Spinal cord (tissue), 9 donors: ENCODE measurements at regions not wholly inside any gene's neighbourhood (a gene's known extent, or its start where the extent isn't known, plus 50 kb on each side); places are given as distances from the start of the nearest gene placed in this dataset.

Source experiments
- DNase-seq, 6 donors: peaks; one replicate each; pipeline versions ENCODE4 v3.0.0 to v3.0.0-alpha.2; 2013 to 2015; ENCODE audit warnings: low spot score in 6 of 6, low read depth in 4 of 6
- H3K27ac ChIP-seq: one replicate; pipeline ENCODE4 v1.5.1; 2013; ENCODE audit warnings: low read depth, low read length, control low read depth
- H3K27me3 ChIP-seq: one replicate; pipeline ENCODE4 v1.6.1; 2013; ENCODE audit warnings: low read length; ENCODE audit not compliant: control insufficient read depth, insufficient read depth
- H3K36me3 ChIP-seq: one replicate; pipeline ENCODE4 v1.6.1; 2013; ENCODE audit warnings: low read length; ENCODE audit not compliant: control insufficient read depth, insufficient read depth
- H3K4me1 ChIP-seq: one replicate; pipeline ENCODE4 v1.6.1; 2013; ENCODE audit warnings: low read length; ENCODE audit not compliant: control insufficient read depth, insufficient read depth
- H3K4me3 ChIP-seq: one replicate; pipeline ENCODE4 v1.5.1; 2013; ENCODE audit warnings: low read depth, low read length, control low read depth
- H3K9me3 ChIP-seq: one replicate; pipeline ENCODE4 v1.6.1; 2013; ENCODE audit warnings: low read length; ENCODE audit not compliant: control insufficient read depth, insufficient read depth
- WGBS: methylation state at CpG from one replicate; pipeline ENCODE4 v1.1.5; 2013; ENCODE audit warnings: missing lambda C conversion rate; ENCODE audit not compliant: insufficient coverage; 5-methylcytosine and 5-hydroxymethylcytosine counted together
- donor health status: healthy.

GRCh38 chr7:114821030-114821900 lies 100.6 kb upstream of the MDFIC start:
- Histone ChIP-seq H3K36me3 (no peaks in the 10 kb centered on the region), H3K9me3 (no peaks in the 10 kb centered on the region), H3K4me1 (no peaks in the 10 kb centered on the region), H3K27me3 (no peaks in the 10 kb centered on the region), H3K4me3 (no peak overlapping the region), H3K27ac (peak overlapping the region; percentile 25)
- WGBS, result no CpG with 5 or more reads among the region's 6 CpGs
- peak in 1 of 6 donors; percentile 35 for DNase-seq

- H3K27ac ChIP-seq, result no peak overlapping the region
- no peaks in the 10 kb centered on the region for H3K27me3 ChIP-seq
- no peaks in the 10 kb centered on the region for H3K36me3 ChIP-seq
- no CpG with 5 or more reads among the region's 1 CpG for WGBS
- H3K4me3 ChIP-seq, result no peak overlapping the region
- no peak for DNase-seq
- no peaks in the 10 kb centered on the region for H3K9me3 ChIP-seq
- H3K4me1 ChIP-seq, result no peaks in the 10 kb centered on the region
Observed at GRCh38 chr7:114822131-114822530, 99.8 kb upstream of the MDFIC start.

GRCh38 chr7:114822844-114823243 lies 99.0 kb upstream of the MDFIC start:
- DNase-seq, result no peak
- Histone ChIP-seq H3K27me3 (no peaks in the 10 kb centered on the region), H3K4me1 (no peaks in the 10 kb centered on the region), H3K4me3 (no peak overlapping the region), H3K36me3 (no peaks in the 10 kb centered on the region), H3K9me3 (peaks cover 2% of the 10 kb centered on the region), H3K27ac (no peak overlapping the region)
- no CpG with 5 or more reads among the region's 2 CpGs for WGBS

- H3K36me3 ChIP-seq, result no peaks in the 10 kb centered on the region
- H3K27me3 ChIP-seq, result no peaks in the 10 kb centered on the region
- no peak overlapping the region for H3K27ac ChIP-seq
- DNase-seq, result no peak
- H3K4me3 ChIP-seq, result no peak overlapping the region
- H3K9me3 ChIP-seq, result peaks cover 2% of the 10 kb centered on the region
- no peaks in the 10 kb centered on the region for H3K4me1 ChIP-seq
- 100% methylated on average over 1 of the region's 1 CpG for WGBS
Observed at GRCh38 chr7:114823290-114823689, 98.6 kb upstream of the MDFIC start.

GRCh38 chr7:114825423-114825951 lies 96.4 kb upstream of the MDFIC start:
- Histone ChIP-seq H3K4me3 (no peak overlapping the region), H3K36me3 (no peaks in the 10 kb centered on the region), H3K27me3 (no peaks in the 10 kb centered on the region), H3K27ac (no peak overlapping the region), H3K4me1 (no peaks in the 10 kb centered on the region), H3K9me3 (peaks cover 2% of the 10 kb centered on the region)
- DNase-seq, result no peak
- no CpG with 5 or more reads among the region's 3 CpGs for WGBS

GRCh38 chr7:114830952-114831351 lies 90.9 kb upstream of the MDFIC start:
- 100% methylated on average over 1 of the region's 4 CpGs for WGBS
- no peaks in the 10 kb centered on the region for H3K27me3 ChIP-seq

GRCh38 chr7:114832906-114833595 lies 88.8 kb upstream of the MDFIC start:
- H3K9me3 ChIP-seq, result no peaks in the 10 kb centered on the region
- H3K4me1 ChIP-seq, result no peaks in the 10 kb centered on the region

More at GRCh38 chr7:114830952-114831351, 90.9 kb upstream of the MDFIC start:
- Histone ChIP-seq H3K27ac (no peak overlapping the region), H3K4me3 (no peak overlapping the region), H3K36me3 (no peaks in the 10 kb centered on the region), H3K9me3 (peaks cover 2% of the 10 kb centered on the region), H3K4me1 (no peaks in the 10 kb centered on the region)
- no peak for DNase-seq

GRCh38 chr7:114835303-114835702 lies 86.6 kb upstream of the MDFIC start:
- Histone ChIP-seq H3K9me3 (no peaks in the 10 kb centered on the region), H3K36me3 (no peaks in the 10 kb centered on the region), H3K4me3 (no peak overlapping the region), H3K4me1 (no peaks in the 10 kb centered on the region), H3K27me3 (no peaks in the 10 kb centered on the region), H3K27ac (no peak overlapping the region)
- no peak for DNase-seq
- no CpG with 5 or more reads among the region's 1 CpG for WGBS

More at GRCh38 chr7:114832906-114833595, 88.8 kb upstream of the MDFIC start:
- no CpG with 5 or more reads among the region's 4 CpGs for WGBS
- DNase-seq, result no peak
- H3K4me3 ChIP-seq, result no peak overlapping the region
- no peaks in the 10 kb centered on the region for H3K36me3 ChIP-seq
- no peak overlapping the region for H3K27ac ChIP-seq
- H3K27me3 ChIP-seq, result no peaks in the 10 kb centered on the region

GRCh38 chr7:114835861-114836260 lies 86.0 kb upstream of the MDFIC start:
- Histone ChIP-seq H3K4me3 (no peak overlapping the region), H3K9me3 (no peaks in the 10 kb centered on the region), H3K4me1 (no peaks in the 10 kb centered on the region), H3K36me3 (no peaks in the 10 kb centered on the region), H3K27me3 (no peaks in the 10 kb centered on the region), H3K27ac (no peak overlapping the region)
- no CpG with 5 or more reads among the region's 1 CpG for WGBS
- DNase-seq, result no peak
